ENCODE measurements at regions not wholly inside any gene's neighbourhood (a gene's known extent, or its start where the extent isn't known, plus 50 kb on each side); places are given as distances from the start of the nearest gene placed in this dataset.

GRCh38 chr10:47195274-47195885 is 104.6 kb upstream of the GDF10 start:
- DNase-seq (ENCODE audit: low spot score): no peak
- no peak for TF ChIP-seq HNF4G (IDR thresholded peaks at IDR 0.05)
- TF ChIP-seq REST (IDR thresholded peaks at IDR 0.05): no peak
- TF ChIP-seq HNF4A (conservative IDR thresholded peaks at IDR 0.05): no peak
- no peak for TF ChIP-seq CTCF (IDR thresholded peaks at IDR 0.05; ENCODE audit: low read depth, low read length, missing input control)
- TF ChIP-seq RXRA (IDR thresholded peaks at IDR 0.05): no peak
- TF ChIP-seq EGR1 (IDR thresholded peaks at IDR 0.05; ENCODE audit: low read depth in 2 of 2): no peak
- TF ChIP-seq JUND (IDR thresholded peaks at IDR 0.05): no peak
- no peak for TF ChIP-seq GABPA (IDR thresholded peaks at IDR 0.05 in 1 of 2, conservative IDR thresholded peaks at IDR 0.05 in 1 of 2)
- TF ChIP-seq NR2F2 (IDR thresholded peaks at IDR 0.05): no peak
- TF ChIP-seq ZBTB33 (IDR thresholded peaks at IDR 0.05): no peak
- TF ChIP-seq SP1 (IDR thresholded peaks at IDR 0.05): no peak
- no peak for TF ChIP-seq MAX (IDR thresholded peaks at IDR 0.05)
- no peak for TF ChIP-seq RAD21 (IDR thresholded peaks at IDR 0.05)
- TF ChIP-seq FOXA2 (IDR thresholded peaks at IDR 0.05): no peak
- TF ChIP-seq ATF3 (IDR thresholded peaks at IDR 0.05): no peak
- no peak for TF ChIP-seq TAF1 (conservative IDR thresholded peaks at IDR 0.05)
- TF ChIP-seq FOXA1 (IDR thresholded peaks at IDR 0.05): no peak
- no peak for TF ChIP-seq YY1 (IDR thresholded peaks at IDR 0.05)

More at GRCh38 chr10:47195274-47195885, 104.6 kb upstream of the GDF10 start:
- Histone ChIP-seq H3K9ac (ENCODE audit: low read depth in 1 of 2, low read length in 2 of 2) (no peak overlapping the region), H3K9me3 (ENCODE audit: control insufficient read depth in 4 of 4, low read length in 3 of 4) (no peaks in the 10 kb centered on the region), H3K4me3 (ENCODE audit: low read depth in 1 of 3, low read length in 3 of 3) (no peak overlapping the region), H3K27me3 (ENCODE audit: control insufficient read depth in 4 of 4, insufficient read depth in 4 of 4, low read length in 3 of 4) (no peaks in the 10 kb centered on the region), H3K4me1 (ENCODE audit: control insufficient read depth in 4 of 4, insufficient read depth in 4 of 4, low read length in 3 of 4) (no peaks in the 10 kb centered on the region), H3K27ac (ENCODE audit: low read depth in 1 of 2, low read length in 2 of 2) (no peak overlapping the region), H3K36me3 (ENCODE audit: control insufficient read depth in 4 of 4, insufficient read depth in 3 of 4, low read depth in 1 of 4, low read length in 3 of 4) (no peaks in the 10 kb centered on the region)
- WGBS: 85% methylated on average over 15 of the region's 15 CpGs

All from liver (tissue), 8 donors.